ENCODE measurements at regions not wholly inside any gene's neighbourhood (a gene's known extent, or its start where the extent isn't known, plus 50 kb on each side); places are given as distances from the start of the nearest gene placed in this dataset.

- TF ChIP-seq CTCF (conservative IDR thresholded peaks at IDR 0.05; ENCODE audit: low read length), result peak; percentile 44; the same call in 1 of the 2 replicates
- no peak for TF ChIP-seq EZH2phosphoT487 (IDR thresholded peaks at IDR 0.05; ENCODE audit: borderline replicate concordance)
Measured at GRCh38 chr15:98142572-98142971, 182.1 kb downstream of the ARRDC4 start.

Data from Loucy (cell line).